Upper lobe of right lung (tissue), 1 donor: ENCODE measurements at regions not wholly inside any gene's neighbourhood (a gene's known extent, or its start where the extent isn't known, plus 50 kb on each side); places are given as distances from the start of the nearest gene placed in this dataset.

Experiments used
- ATAC-seq: fragments of 200-7000 bp; cut with Tn5 transposase; one replicate; pipeline ENCODE4 v1.9.1; 2020; ENCODE audit warnings: mild to moderate bottlenecking, moderate library complexity
- DNase-seq: peaks from one replicate; pipeline ENCODE4 v3.0.0-alpha.2; 2020
- H3K27ac ChIP-seq: fragments of 200-600 bp; one replicate; pipeline ENCODE4 v1.8.0; 2022
- H3K27me3 ChIP-seq: fragments of 200-600 bp; one replicate; pipeline ENCODE4 v1.8.0; 2022; ENCODE audit warnings: mild to moderate bottlenecking
- H3K36me3 ChIP-seq: fragments of 200-600 bp; one replicate; pipeline ENCODE4 v1.8.0; 2022
- H3K4me1 ChIP-seq: fragments of 200-600 bp; one replicate; pipeline ENCODE4 v1.8.0; 2022
- H3K4me3 ChIP-seq: fragments of 200-600 bp; one replicate; pipeline ENCODE4 v1.8.0; 2022; ENCODE audit warnings: mild to moderate bottlenecking
- H3K9me3 ChIP-seq: fragments of 200-600 bp; one replicate; pipeline ENCODE4 v1.8.0; 2022
- CTCF ChIP-seq: fragments of 200-600 bp; IDR thresholded peaks from one replicate; pipeline ENCODE4 v1.8.0; 2022; ENCODE audit warnings: antibody characterized with exemption
- intact Hi-C: fragments of 100-400 bp; cut with DNase I; formaldehyde crosslinking; loops from one replicate; pipeline ENCODE4 v1.11.0; 2022
- donor health status: DM: no; HTN: yes; CAD: no; lungs with severe emphysema.

GRCh38 chr10:117652228-117653169 lies 110.0 kb downstream of the EMX2 start:
- TF ChIP-seq CTCF: no peak
- H3K36me3 ChIP-seq: no peaks in the 10 kb centered on the region
- H3K27me3 ChIP-seq: no peaks in the 10 kb centered on the region
- DNase-seq (no peak), ATAC-seq (no peak)
- no peak overlapping the region for H3K4me3 ChIP-seq
- H3K27ac ChIP-seq: no peak overlapping the region
- H3K9me3 ChIP-seq: no peaks in the 10 kb centered on the region
- intact Hi-C loops: no loop called here
- H3K4me1 ChIP-seq: no peaks in the 10 kb centered on the region

GRCh38 chr10:117653170-117653515 lies 110.6 kb downstream of the EMX2 start:
- TF ChIP-seq CTCF: no peak
- no peaks in the 10 kb centered on the region for H3K27me3 ChIP-seq
- ATAC-seq: peak; percentile 65
- no peaks in the 10 kb centered on the region for H3K36me3 ChIP-seq
- DNase-seq: no peak
- no peaks in the 10 kb centered on the region for H3K4me1 ChIP-seq
- H3K4me3 ChIP-seq: no peak overlapping the region
- no peaks in the 10 kb centered on the region for H3K9me3 ChIP-seq
- intact Hi-C loops: no loop called here
- no peak overlapping the region for H3K27ac ChIP-seq

GRCh38 chr10:117654105-117654504 lies 111.6 kb downstream of the EMX2 start:
- ATAC-seq: no peak
- H3K36me3 ChIP-seq: no peaks in the 10 kb centered on the region
- H3K9me3 ChIP-seq: no peaks in the 10 kb centered on the region
- H3K4me3 ChIP-seq: no peak overlapping the region
- no peaks in the 10 kb centered on the region for H3K27me3 ChIP-seq
- TF ChIP-seq CTCF: no peak
- intact Hi-C loops: no loop called here
- no peak overlapping the region for H3K27ac ChIP-seq
- no peaks in the 10 kb centered on the region for H3K4me1 ChIP-seq
- DNase-seq: no peak

GRCh38 chr10:117656385-117657367 lies 114.1 kb downstream of the EMX2 start:
- Histone ChIP-seq H3K36me3 (no peaks in the 10 kb centered on the region), H3K27me3 (no peaks in the 10 kb centered on the region), H3K4me1 (no peaks in the 10 kb centered on the region), H3K4me3 (no peak overlapping the region), H3K27ac (no peak overlapping the region), H3K9me3 (no peaks in the 10 kb centered on the region)
- DNase-seq: no peak
- ATAC-seq: no peak
- intact Hi-C loops: no loop called here
- no peak for TF ChIP-seq CTCF

GRCh38 chr10:117661316-117661715 lies 118.8 kb downstream of the EMX2 start:
- TF ChIP-seq CTCF: no peak
- DNase-seq (no peak), ATAC-seq (no peak)
- H3K4me3 ChIP-seq: no peak overlapping the region
- intact Hi-C loops: no loop called here
- no peaks in the 10 kb centered on the region for H3K9me3 ChIP-seq
- H3K36me3 ChIP-seq: no peaks in the 10 kb centered on the region
- no peak overlapping the region for H3K27ac ChIP-seq
- H3K4me1 ChIP-seq: no peaks in the 10 kb centered on the region
- no peaks in the 10 kb centered on the region for H3K27me3 ChIP-seq
